ENCODE measurements at regions not wholly inside any gene's neighbourhood (a gene's known extent, or its start where the extent isn't known, plus 50 kb on each side); places are given as distances from the start of the nearest gene placed in this dataset.
"Not testable (repeated sequence)": the region's sequence is repeated elsewhere in the genome, so short reads cannot be mapped to it uniquely, and the experiment has no call there.

DNA sequence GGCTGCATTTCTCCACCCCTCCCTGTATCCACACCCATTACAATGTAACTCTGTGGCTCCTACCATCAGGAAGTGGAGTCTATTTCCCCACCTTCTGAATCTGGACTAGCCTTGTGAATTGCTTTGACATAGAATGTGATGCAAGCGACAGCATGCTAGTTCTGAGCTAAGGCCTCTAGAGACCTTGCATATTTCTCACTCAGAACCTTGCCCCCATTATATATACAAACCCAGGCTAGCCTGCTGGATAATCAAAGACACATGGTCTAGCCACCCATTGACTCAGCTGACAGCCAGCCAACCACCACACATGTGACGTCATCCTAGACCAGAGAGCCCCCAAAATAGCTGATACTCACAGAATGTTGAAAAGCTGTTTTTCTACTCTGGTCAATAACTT is 77.9 kb downstream of the CCDC71L start:
- no peak for DNase-seq

DNA sequence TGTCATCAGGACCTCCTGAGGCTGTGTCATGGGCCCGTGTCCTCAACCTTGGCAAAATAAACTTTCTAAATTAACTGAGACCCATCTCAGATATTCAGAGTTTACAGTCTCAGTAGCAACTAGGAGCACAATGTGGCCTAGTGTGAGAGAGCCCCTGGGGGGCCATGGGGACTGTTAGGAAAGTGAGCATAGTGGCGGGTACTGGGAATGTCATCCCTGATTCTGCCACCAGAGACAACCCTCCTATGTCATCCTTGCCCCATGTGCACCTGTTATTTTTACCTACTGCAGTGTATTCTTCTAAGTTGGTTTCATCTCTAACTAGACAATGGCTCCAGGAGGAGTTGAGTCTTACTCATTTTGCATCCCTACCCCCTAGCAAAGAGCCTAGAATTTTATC is 78.6 kb downstream of the CCDC71L start:
- DNase-seq, result no peak

DNA sequence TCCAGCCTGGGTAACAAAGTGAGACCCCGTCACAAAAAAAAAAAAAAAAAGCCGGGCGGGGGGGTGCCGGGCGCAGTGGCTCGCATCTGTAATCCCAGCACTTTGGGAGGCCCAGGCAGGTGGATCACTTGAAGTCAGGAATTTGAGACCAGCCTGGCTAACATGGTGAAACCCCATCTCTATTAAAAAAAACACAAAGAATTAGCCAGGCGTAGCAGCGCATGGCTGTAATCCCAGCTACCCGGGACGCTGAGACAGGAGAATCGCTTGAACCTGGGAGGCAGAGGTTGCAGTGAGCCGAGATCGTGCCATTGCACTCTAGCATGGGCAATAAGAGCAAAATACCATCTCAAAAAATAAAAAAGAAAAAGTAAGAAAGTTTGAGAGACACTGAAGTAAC is 81.9 kb downstream of the CCDC71L start:
- DNase-seq, result not testable (repeated sequence)

DNA sequence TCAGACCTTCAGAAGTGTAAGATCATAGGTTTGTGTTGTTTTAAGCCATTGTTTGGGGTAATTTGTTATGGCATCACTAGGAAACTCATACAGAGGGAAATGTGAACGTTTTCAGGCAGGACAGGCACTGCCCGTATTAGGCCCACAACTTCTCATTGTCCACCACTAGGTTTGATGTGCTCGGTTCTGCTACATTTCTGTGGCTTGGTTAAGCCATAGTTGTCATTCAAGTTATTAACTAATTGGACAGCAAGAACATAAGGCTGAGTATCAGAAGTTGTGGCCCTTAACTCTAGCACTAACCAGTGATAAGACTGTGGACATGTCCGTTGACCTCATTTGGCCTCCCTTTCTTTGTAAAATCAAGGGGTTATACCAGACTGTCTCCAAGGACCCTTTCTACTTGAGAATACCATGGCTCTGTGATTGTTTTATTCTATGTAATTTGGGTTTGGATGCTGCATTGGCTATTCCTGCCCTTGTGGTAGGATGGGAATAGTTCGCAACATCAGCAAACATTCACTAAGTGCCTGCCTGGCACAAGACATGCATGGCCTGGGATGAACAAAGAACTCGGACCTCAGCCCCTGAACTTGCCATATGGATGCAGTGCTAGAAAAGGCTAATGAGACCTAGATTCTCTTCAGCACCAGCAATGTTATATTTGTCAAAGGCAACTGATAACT is 85.7 kb downstream of the CCDC71L start:
- no peak for DNase-seq

DNA sequence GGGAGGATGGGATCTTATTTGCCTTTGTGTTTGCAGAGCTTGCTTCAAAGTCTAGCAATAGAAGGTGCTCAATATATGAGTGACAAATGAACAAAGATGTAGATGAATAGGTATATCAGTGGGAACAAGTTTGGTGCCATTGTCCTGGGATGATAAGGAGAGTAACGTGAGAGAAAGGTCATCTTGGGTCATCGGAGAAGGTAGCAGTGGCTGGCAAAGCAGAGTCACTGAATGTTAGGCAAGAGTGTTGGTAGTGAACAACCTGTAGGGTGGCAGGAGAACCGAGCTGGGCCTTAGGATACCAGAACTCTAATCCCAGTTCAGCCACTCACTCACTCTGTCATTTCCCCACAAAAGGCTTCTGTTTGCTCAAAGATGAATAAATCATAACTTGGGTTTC is 87.2 kb downstream of the CCDC71L start:
- no peak for DNase-seq

DNA sequence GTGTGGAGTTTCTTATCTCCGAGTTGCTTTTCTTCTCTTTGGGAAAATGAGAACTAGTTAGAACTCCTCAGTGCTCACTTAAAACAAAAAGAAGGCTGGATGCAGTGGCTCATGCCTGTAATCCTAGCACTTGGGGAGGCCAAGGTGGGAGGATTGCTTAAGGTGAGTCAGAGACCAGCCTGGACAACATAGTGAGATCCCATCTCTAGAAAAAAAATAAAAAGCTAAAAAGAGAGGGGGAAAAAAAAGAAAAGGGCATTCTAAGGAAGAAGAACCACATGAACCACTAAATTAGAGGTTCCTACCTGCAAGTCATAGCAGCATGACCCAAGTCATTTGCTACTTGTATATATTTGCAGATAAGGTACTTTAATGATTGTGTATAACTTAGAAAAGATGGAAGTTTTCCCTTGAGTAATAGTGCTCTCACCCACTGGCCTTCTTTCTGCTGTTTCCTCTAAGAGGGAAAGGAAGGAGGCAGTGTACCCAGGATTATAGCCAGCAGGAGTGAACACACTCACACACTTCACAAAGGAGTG is 87.8 kb downstream of the CCDC71L start:
- DNase-seq, result no peak

DNA sequence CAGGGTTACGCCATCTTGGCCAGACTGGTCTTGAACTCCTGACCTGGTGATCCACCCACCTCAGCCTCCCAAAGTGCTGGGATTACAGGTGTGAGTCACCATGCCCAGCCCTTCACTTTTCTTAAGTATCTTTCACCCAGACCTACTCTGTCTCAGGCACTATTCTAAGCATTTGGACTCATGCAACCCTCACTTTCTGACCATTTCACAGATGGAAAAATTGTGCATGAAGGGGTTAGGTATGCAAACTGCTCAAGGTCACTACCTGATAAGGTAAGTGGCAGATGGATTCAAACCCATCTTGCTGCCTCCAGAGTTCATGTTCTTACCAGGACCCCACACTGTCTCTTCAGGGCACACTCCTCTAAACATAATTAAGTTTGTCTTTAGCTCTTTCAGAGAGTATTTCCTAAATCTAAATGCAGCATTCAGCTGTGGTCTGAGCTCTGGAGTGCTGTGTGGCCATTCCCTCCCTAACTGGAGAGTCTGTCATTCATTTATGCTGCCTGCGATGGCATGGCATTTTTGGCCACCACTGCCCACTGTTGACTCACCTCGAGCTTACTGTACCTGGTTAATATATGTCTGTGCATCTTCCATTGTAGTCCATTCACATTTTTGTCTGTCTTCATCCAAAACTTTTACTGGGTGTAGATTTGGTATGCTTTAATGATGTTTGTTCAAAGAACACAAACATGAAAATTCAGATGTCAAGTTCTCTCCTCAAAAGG is 88.4 kb downstream of the CCDC71L start:
- no peak for DNase-seq

DNA sequence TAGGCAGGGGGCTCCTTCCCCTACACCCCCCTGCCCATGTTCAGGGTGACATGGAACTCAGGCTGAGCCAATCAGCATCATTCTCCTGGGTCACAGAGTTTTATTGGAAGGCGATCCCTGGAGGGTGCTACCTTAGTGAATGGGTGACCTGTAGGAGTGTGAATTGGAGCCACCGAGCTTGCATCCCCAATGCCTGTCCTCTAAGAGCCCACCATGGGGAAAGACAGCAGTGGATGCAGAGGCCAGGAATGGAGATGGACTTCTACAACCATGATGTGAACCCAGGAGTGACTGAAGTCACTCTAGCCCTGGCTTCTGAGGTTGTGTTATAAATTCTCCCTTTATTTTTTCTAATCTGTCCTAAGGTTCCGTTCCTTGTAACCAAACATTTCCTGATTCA is 89.4 kb downstream of the CCDC71L start:
- no peak for DNase-seq

DNA sequence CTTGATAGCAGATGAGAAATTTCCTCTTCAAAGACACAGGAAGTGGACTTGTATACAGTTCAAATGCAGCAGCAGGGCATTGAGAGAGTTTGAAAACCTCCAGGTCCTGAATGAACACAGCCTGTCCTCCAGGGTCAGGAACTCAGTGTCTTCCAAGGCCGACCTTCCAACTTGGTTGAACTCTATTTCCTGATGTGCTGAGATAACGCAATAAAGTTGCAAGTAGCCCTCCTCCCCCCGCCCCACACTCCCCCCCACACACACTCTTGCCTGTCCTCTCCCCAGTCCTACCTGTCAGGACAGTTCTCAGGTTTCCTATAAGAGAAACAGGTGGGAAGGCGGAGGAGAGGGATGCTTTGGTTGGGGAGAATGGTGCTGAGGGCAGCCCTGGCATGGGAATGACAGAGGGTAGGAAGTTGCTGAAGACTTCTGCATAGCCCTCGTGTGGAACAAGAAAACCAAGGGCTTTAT is 90.0 kb downstream of the CCDC71L start:
- no peak for DNase-seq

DNA sequence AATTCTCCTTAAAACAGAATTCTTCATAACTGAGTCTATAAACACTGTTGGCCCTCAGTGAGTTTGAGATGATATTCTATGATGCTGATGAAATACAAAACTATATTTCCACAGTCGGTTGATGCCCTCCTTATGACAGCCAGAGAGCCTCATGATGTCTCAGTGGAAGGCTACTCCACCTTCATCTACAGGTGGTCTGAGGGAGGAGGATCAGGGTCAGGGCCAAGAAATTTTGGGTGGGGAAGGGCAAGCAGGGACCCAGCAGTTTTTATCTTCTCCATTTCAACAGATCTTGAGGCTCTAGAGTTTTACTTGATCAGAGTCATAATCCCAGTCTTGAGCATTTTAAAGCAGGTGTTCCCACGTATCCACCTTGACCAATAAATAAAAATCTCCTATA is 90.8 kb downstream of the CCDC71L start:
- no peak for DNase-seq

DNA sequence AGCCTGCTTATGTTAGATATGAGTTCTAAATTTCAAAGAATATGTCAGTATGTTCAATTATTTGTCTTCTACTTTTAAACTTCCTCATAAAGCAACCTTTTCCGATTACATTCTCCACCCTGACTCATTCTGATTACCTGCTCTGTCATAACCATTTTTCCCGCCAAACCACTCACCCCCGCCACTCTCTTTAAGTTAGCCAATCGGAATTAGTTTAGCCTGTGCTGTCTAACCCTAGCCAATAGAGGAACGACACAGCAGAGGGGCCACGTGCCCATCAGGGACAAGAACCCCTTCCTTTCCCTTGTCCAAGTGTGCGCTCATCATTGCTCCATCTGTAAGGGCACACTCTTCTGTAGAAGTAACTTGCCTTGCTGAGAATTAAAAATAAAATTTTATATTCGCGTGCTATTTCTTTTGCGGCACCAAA is 91.4 kb downstream of the CCDC71L start:
- no peak for DNase-seq

DNA sequence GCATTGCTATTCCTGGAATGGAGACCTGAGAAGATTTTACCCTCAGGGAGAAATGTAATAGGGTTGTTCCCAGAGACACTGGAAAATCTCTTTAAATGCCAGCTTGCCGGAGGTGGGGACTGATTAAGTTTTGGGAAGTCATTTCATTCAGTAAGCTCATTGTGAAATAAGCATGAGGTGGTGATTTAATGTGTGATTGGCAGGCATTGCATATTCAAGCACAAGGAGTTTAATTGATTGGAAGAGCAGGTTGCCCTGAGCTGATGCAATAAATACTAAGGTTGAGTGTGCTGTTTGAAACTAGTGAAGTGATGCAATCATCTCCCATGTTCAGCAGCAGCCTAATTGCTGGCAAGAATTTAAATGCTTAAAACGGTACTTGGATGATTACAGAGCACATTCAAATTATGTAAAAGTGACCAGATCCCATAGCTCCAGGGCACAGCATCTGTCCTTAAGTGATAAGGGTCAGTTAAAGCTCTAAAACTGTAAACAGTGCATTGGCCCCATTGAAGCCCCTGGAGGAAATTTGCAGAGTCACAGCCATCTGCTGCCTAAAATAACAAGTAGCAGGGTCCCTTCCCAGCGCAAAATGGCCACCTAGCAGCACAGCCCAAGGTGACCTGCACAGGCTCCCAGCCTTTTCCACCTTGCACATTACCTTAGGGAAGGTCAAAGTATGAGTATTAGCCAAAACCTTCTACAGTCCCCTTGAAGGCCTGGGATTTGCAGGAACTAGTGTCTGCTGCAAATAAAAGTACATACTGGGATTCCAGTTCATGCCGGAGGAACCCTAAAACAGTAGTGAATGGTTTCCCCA is 92.1 kb downstream of the CCDC71L start:
- DNase-seq, result peak; percentile 58

DNA sequence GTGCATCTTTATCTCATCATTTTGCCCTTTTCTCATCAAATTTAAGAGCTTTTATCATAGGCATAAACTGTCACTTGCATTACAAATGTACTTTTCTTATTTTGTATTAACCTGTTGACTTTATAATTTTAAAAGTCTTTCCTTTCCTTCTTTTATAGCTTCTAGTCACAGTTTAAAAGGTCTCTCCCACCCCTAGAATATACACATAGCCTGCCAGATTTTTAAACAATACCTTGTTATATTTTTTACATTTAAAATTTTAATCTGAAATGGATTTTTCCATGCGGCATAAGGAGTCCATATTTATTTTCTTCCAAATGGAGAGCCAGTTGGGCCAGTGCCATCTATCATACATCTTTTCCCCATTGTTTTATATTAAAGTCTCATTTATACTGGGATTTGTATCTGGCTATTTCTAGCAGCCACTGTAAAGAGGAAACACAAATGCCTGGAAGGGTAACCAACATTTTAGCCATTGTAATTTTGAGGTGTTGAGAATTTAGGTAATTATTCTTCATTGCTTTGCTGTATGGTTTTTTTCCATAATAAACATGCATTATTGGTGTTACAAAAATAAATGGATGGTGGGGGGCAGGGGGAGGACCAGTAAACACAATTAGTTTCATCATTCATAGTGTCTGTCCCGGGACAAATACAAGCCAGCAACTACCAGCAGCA is 92.8 kb downstream of the CCDC71L start:
- no peak for DNase-seq

DNA sequence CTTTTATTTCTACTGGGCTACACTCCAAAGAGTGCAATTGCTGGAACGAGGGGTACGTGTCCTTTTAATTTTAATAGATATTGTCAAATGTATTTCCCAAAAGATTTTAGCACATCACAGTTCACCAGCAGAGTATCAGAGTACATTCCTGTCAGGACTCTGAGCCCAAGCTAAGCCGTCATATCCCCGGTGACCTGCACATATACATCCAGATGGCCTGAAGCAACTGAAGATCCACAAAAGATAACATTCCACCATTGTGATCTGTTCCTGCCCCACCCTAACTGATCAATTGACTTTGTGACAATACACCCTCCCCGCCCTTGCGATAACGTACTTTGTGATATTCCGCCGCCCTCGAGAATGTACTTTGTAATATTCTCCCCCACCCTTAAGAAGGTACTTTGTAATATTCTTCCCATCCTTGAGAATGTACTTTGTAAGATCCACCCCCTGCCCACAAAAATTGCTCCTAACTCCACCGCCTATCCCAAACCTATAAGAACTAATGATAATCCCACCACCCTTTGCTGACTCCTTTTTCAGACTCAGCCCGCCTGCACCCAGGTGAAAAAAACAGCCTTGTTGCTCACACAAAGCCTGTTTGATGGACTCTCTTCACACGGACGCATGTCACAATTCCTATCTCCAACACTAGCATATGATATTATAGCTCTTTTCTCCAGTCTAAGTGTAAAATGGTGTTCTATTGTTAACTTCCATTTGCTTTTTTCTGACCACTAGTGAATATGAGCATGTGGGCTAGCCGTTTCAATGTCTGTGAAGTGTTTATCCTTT is 93.6 kb downstream of the CCDC71L start:
- DNase-seq, result not testable (repeated sequence)

DNA sequence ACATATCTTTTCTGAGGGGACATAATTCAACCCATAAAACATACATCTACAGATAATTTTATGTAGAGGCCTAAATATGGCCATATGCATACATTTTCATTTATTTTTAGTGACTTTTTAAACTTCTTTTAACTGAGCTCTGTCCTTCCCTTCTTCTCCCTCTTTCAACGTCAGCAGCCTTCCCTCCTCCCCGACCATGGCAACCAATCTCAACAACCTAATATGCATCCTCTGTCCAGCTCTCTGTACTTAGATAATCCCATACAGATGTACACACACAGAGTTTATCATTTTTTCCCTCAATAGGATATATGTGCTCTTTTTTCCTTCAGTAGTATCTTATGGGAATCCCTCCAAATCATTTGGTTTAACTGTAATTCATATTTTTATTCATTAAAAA is 94.3 kb downstream of the CCDC71L start:
- no peak for DNase-seq

DNA sequence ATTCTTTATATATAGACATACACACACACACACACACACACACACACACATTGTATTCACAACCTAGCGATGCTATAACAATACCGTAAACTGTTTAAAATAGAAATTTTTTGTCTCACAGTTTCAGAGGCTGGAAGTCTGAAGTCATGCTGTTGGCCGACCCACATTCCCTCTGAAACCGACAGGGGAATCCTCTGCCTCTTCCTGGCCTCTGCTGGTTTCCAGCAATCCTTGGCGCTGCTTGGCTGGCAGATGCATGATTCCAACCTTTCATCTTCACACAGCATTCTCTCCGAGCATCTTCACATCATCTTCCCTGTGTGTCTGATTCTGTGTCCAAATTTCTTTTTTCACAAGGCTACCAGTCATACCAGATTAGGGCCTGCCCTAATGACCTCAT is 94.8 kb downstream of the CCDC71L start:
- no peak for DNase-seq

DNA sequence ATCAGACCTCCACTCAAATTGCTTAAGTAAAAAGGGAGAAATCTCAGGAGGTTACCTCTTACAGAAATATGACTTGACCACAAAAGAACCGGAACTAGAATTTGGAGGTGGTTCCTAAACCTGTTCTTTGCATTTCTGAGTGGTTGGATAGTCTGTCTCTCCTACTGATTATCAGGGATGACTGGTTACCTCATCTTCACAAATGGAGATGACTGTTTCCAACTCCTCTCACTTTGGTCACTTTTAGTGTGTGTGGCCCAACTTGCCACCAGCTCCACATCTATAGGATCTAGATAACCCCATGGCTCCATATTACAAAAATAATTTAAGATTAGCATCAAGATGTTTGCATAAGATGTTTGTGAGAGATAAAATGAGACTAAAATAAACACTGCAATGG is 95.5 kb downstream of the CCDC71L start:
- no peak for DNase-seq

DNA sequence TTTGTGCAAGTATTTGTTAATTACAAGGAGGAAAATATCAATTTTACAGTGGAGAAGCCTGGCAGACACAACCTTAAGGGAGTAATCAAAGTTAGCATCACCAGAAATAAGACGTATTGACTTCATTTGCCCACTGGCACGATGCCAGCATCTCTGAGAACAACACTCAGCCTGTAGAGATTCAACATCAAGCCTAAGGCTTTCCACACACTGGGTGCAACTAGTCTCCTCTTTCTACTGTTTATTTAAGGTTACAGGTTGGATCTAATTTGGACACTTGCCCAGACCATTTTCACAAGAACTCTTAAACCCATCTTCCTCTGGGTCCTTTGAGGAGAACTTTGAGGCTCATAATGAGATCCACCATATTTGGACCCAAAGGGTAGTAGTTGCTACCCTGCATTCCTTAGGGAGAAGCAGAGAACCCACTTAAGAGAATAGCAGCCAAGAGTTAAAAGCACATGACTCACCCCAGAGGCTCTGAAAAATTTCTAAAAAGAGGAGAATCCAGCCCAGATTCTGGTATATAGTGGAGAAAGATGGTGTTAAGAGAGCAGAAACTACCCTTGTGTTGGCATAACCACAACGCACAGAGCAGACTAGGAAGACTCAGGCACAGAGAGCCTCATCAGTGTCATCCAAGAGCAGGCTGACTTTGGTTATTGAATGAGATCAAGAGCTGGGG is 97.3 kb downstream of the CCDC71L start:
- no peak for DNase-seq

DNA sequence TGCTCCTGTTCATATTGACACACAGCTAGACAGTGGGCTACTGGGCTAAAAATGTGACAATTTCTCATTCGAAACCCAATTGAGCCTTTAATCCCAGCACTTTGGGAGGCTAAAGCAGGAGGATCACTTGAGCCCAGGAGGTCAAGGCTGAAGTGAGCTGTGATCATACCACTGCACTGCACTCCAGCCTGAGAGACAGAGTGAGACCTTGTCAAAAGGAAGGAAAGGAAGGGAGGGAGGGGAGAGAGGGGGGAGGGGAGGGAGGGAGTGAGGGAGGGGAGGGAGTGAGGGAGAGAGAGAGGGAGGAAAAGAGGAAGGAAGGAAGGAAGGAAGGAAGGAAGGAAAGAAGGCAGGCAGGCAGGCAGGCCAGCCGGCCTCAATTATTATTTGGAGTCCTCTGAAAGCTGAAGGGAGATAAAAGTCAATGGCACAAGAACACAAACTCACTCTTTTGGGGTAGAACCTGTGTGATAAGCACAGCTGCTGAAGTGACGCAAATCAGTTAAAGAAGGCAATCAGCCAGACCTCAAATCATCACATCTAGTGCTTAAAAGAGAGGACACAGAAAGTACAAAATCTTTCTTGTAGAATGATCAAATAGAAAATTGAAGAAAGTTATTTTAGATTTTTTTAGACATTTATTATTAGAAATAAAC is 98.1 kb downstream of the CCDC71L start:
- no peak for DNase-seq

DNA sequence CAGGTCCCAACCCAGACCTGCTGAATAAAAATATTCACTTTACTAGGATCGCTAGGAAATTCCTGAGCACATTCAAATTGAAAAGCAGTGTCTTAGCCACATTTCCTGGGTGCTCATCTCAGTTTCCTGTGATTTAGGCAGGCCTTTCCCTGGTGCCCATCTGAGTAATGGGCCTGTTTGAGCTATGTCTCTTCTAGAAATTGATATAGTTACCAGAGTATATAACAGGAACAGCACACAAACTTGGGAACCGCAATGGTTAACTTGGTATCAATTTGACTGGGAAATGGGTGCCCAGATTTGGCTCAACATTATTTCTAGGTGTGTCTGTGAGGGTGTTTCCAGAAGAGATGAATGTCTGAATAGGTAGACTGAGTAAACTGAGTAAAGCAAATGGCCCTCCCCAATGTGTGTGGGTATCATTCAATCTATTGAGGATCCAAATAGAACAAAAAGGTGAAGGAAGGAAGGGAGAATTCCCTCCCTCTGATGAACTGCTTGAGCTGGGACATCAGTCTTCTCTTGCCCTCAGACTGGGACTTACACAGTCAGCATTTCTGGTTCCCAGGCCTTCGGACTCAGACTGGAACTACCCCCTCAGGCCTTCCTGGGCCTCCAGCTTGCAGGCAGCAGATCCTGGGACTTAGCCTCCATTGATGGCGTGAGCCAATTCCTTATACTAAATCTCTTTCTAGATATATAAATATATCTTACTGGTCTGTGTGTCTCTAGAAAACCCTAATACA is 99.1 kb downstream of the CCDC71L start:
- no peak for DNase-seq
